H1 (cell line): ENCODE measurements at regions not wholly inside any gene's neighbourhood (a gene's known extent, or its start where the extent isn't known, plus 50 kb on each side); places are given as distances from the start of the nearest gene placed in this dataset.

Source experiments
- CBX8 ChIP-seq: fragments of 300-800, 300-1000 bp; sonication (generic); IDR thresholded peaks from 2 replicates; pipeline ENCODE4 v1.7.1; 2016; ENCODE audit warnings: low read depth, low read length, borderline replicate concordance
- KDM1A ChIP-seq: fragments of 200-600, 300-600 bp; sonication (generic); IDR thresholded peaks from 2 replicates; pipeline ENCODE4 v1.7.1; 2016; ENCODE audit warnings: mild to moderate bottlenecking, low read length, borderline replicate concordance
- POLR2AphosphoS5 ChIP-seq: IDR thresholded peaks from 2 replicates; pipeline ENCODE4 v1.6.1; 2011; ENCODE audit warnings: low read depth, low read length
- SP2 ChIP-seq: IDR thresholded peaks from 2 replicates; pipeline ENCODE4 v1.6.1; 2012; ENCODE audit warnings: mild to moderate bottlenecking, low read length, inconsistent platforms

GRCh38 chr14:65997347-65997746 lies 488.8 kb upstream of the CCDC196 start (continued):
- TF ChIP-seq POLR2AphosphoS5 (no peak), CBX8 (no peak), KDM1A (no peak), SP2 (no peak)
